Esophagus squamous epithelium (tissue), 4 donors: ENCODE measurements at regions not wholly inside any gene's neighbourhood (a gene's known extent, or its start where the extent isn't known, plus 50 kb on each side); places are given as distances from the start of the nearest gene placed in this dataset.

Source experiments
- CTCF ChIP-seq, 6 experiments: fragments of 450-650 bp in 4 of 6; fragments of 200-600 bp in 2 of 6; sonication (generic) in 2 of 6; IDR thresholded peaks; one replicate each; pipeline ENCODE4 v1.5.1; 2016 to 2019; ENCODE audit warnings: antibody characterized with exemption in 6 of 6, mild to moderate bottlenecking in 4 of 6, moderate library complexity in 4 of 6
- POLR2A ChIP-seq, 4 donors: fragments of 450-650 bp; IDR thresholded peaks; one replicate each; pipeline ENCODE4 v1.6.1; 2017; ENCODE audit warnings: antibody characterized with exemption in 4 of 4, mild to moderate bottlenecking in 4 of 4, moderate library complexity in 3 of 4

- no peak for TF ChIP-seq CTCF (IDR thresholded peaks at IDR 0.05)
- TF ChIP-seq POLR2A (IDR thresholded peaks at IDR 0.05) = no peak
Measured at GRCh38 chr7:41809940-41810576, 107.2 kb upstream of the INHBA start.
